Spinal cord (tissue), 1 donor: ENCODE measurements at regions not wholly inside any gene's neighbourhood (a gene's known extent, or its start where the extent isn't known, plus 50 kb on each side); places are given as distances from the start of the nearest gene placed in this dataset. TPM values are rescaled to one million over a fixed set of nuclear protein-coding genes. Genes with fewer than 3 reads are reported as not detected.

Source experiments
- small RNA-seq: library from RNA; depleted of rRNA; stranded (forward); fragments of <200 nt; gene quantifications from one replicate; pipeline ENCODE3, GENCODE V24; 2014; ENCODE audit warnings: low replicate concordance

Small RNA genes in the stretch of these regions (small RNA-seq; reads per million reads assigned to genes)
- gene RNA5SP107: not detected
